Fibroblast of lung (primary cell): ENCODE measurements at regions not wholly inside any gene's neighbourhood (a gene's known extent, or its start where the extent isn't known, plus 50 kb on each side); places are given as distances from the start of the nearest gene placed in this dataset.

Experiments used
- CTCF ChIP-seq, 2 donors: IDR thresholded peaks in 1 of 2; conservative IDR thresholded peaks in 1 of 2; 1 replicate in 1 of 2; 2 replicates in 1 of 2; pipeline ENCODE4 v1.5.1; 2011 to 2012; ENCODE audit warnings: low read length in 2 of 2, control low read depth in 1 of 2, inconsistent platforms in 1 of 2, low read depth in 1 of 2, mild to moderate bottlenecking in 1 of 2
- EZH2 ChIP-seq: IDR thresholded peaks from 2 replicates; pipeline ENCODE4 v1.5.1; 2012; ENCODE audit warnings: low read length, control low read depth, mild to moderate bottlenecking; ENCODE audit errors: missing control alignments

GRCh38 chr10:125584954-125585353, 98.0 kb downstream of the TEX36 start:
- no peak for TF ChIP-seq CTCF (conservative IDR thresholded peaks at IDR 0.05 in 1 of 2, IDR thresholded peaks at IDR 0.05 in 1 of 2; ENCODE audit: low read depth in 1 of 2, low read length in 2 of 2)
- no peak for TF ChIP-seq EZH2
